GM12878 (cell line): ENCODE measurements at regions not wholly inside any gene's neighbourhood (a gene's known extent, or its start where the extent isn't known, plus 50 kb on each side); places are given as distances from the start of the nearest gene placed in this dataset.

Experiments
- ATAC-seq: fragments of 200-7000 bp; cut with Tn5 transposase; 3 replicates; pipeline ENCODE4 v1.9.1; 2020; ENCODE audit warnings: mild to moderate bottlenecking, moderate library complexity
- BruUV-seq: library from RNA; stranded (reverse); fragments of 400-500 nt; replicated peaks from 2 replicates; lab custom pipeline; 2021; lab: Mats Ljungman, UMichigan
- CTCF ChIA-PET: fragments of 300-600 bp; sonication (Branson Sonifier 250); formaldehyde crosslinking; extraction: SDS; loops from one replicate; lab custom pipeline; 2021; ENCODE audit warnings: inconsistent platforms; lab: Yijun Ruan, JAX
- POLR2A ChIA-PET: fragments of 350-600 bp; formaldehyde crosslinking; extraction: SDS; loops from one replicate; lab custom pipeline; 2021; ENCODE audit warnings: inconsistent platforms; lab: Charles Lee
- RAD21 ChIA-PET: fragments of 300-600 bp; sonication (Branson Sonifier 250); formaldehyde crosslinking; loops from one replicate; lab custom pipeline; 2023; ENCODE audit warnings: antibody characterized with exemption; ENCODE audit not compliant: unreplicated experiment; lab: Charles Lee
- SMC1A ChIA-PET: fragments of 300-600 bp; sonication (Branson Sonifier 250); formaldehyde crosslinking; loops from one replicate; lab custom pipeline; 2023; ENCODE audit not compliant: unreplicated experiment, uncharacterized antibody; lab: Charles Lee
- DNase-seq: peaks from one replicate; pipeline ENCODE4 v3.0.0-alpha.2; 2011; ENCODE audit warnings: low read depth, low spot score
- FAIRE-seq: peaks from 3 replicates; lab custom pipeline; 2011; peaks lifted over from hg19 to GRCh38; lab: Jason Lieb, UNC
- H2AFZ ChIP-seq: 2 replicates; pipeline ENCODE4 v1.6.0; 2011; ENCODE audit warnings: low read depth, low read length, control low read depth; ENCODE audit not compliant: control insufficient read depth
- H3K27ac ChIP-seq: 2 replicates; pipeline ENCODE4 v1.5.1; 2011; ENCODE audit warnings: control low read depth; ENCODE audit not compliant: control insufficient read depth, insufficient read depth
- H3K27me3 ChIP-seq, 2 experiments: replicated peaks in 1 of 2; 2 replicates each; pipeline versions ENCODE4 v1.6.0 to v1.6.1; 2011; ENCODE audit warnings: low read length in 1 of 2; ENCODE audit not compliant: control insufficient read depth in 2 of 2, insufficient read depth in 2 of 2
- H3K36me3 ChIP-seq, 2 experiments: 2 replicates each; pipeline ENCODE4 v1.5.1; 2011; ENCODE audit warnings: low read length in 1 of 2; ENCODE audit not compliant: control insufficient read depth in 2 of 2, insufficient read depth in 2 of 2
- H3K4me1 ChIP-seq: 2 replicates; pipeline ENCODE4 v1.6.1; 2011; ENCODE audit warnings: mild to moderate bottlenecking, low read length, moderate library complexity, mixed read lengths; ENCODE audit not compliant: control insufficient read depth, insufficient read depth
- H3K4me2 ChIP-seq: 2 replicates; pipeline ENCODE4 v1.6.0; 2011; ENCODE audit warnings: control low read depth; ENCODE audit not compliant: control insufficient read depth, insufficient read depth
- H3K4me3 ChIP-seq: fragments of 200-600 bp; sonication (generic); 2 replicates; pipeline ENCODE4 v1.5.1; 2016
- H3K79me2 ChIP-seq: 2 replicates; pipeline ENCODE4 v1.6.0; 2011; ENCODE audit warnings: low read length; ENCODE audit not compliant: control insufficient read depth, insufficient read depth
- H3K9ac ChIP-seq: 2 replicates; pipeline ENCODE4 v1.8.0; 2011; ENCODE audit warnings: low read length, control low read depth, mixed read lengths; ENCODE audit not compliant: control insufficient read depth, insufficient read depth
- H3K9me3 ChIP-seq: replicated peaks from 3 replicates; pipeline ENCODE4 v1.5.1; 2011; ENCODE audit warnings: mild to moderate bottlenecking, low read length; ENCODE audit not compliant: control insufficient read depth, insufficient read depth
- H4K20me1 ChIP-seq: 2 replicates; pipeline ENCODE4 v1.6.0; 2011; ENCODE audit not compliant: control insufficient read depth, insufficient read depth
- ATF3 ChIP-seq: IDR thresholded peaks from 2 replicates; pipeline ENCODE4 v1.6.1; 2011; ENCODE audit warnings: low read depth, mild to moderate bottlenecking, low read length, moderate library complexity, borderline replicate concordance; ENCODE audit errors: extremely low read depth
- BCL11A ChIP-seq: IDR thresholded peaks from 2 replicates; pipeline ENCODE4 v1.6.1; 2011; ENCODE audit warnings: low read depth, low read length
- CTCF ChIP-seq, 3 experiments: IDR thresholded peaks in 2 of 3; conservative IDR thresholded peaks in 1 of 3; 2 replicates each; pipeline ENCODE4 v1.5.1; 2011; ENCODE audit warnings: low read depth in 3 of 3, low read length in 3 of 3, mild to moderate bottlenecking in 3 of 3, control low read depth in 2 of 3, moderate library complexity in 2 of 3, inconsistent platforms in 1 of 3, mixed read lengths in 1 of 3; ENCODE audit not compliant: control insufficient read depth in 2 of 3, insufficient read depth in 1 of 3; ENCODE audit errors: extremely low read depth in 1 of 3
- ETV6 ChIP-seq, 2 experiments: fragments of 450-650 bp in 1 of 2; IDR thresholded peaks in 1 of 2; conservative IDR thresholded peaks in 1 of 2; 2 replicates each; pipeline ENCODE4 v1.6.1; 2014; ENCODE audit warnings: antibody characterized with exemption in 1 of 2, borderline replicate concordance in 1 of 2, low read depth in 1 of 2, mild to moderate bottlenecking in 1 of 2, moderate library complexity in 1 of 2
- IRF4 ChIP-seq: IDR thresholded peaks from 2 replicates; pipeline ENCODE4 v1.6.1; 2011; ENCODE audit warnings: low read depth, low read length
- POU2F2 ChIP-seq: IDR thresholded peaks from 3 replicates; pipeline ENCODE4 v1.6.1; 2011; ENCODE audit warnings: low read depth, mild to moderate bottlenecking, low read length, borderline replicate concordance
- RAD21 ChIP-seq: IDR thresholded peaks from 2 replicates; pipeline ENCODE4 v1.6.1; 2011; ENCODE audit warnings: mild to moderate bottlenecking, low read depth, low read length, moderate library complexity; ENCODE audit not compliant: insufficient read depth
- SMC3 ChIP-seq: IDR thresholded peaks from 2 replicates; pipeline ENCODE4 v1.6.1; 2011; ENCODE audit warnings: low read length, improper control_type of control experiment, borderline replicate concordance
- ZBTB40 ChIP-seq: fragments of 450-650 bp; IDR thresholded peaks from 2 replicates; pipeline ENCODE4 v1.6.1; 2016; ENCODE audit warnings: mild to moderate bottlenecking, moderate library complexity, borderline replicate concordance
- ZNF207 ChIP-seq: fragments of 450-650 bp; IDR thresholded peaks from 2 replicates; pipeline ENCODE4 v1.6.1; 2014; ENCODE audit warnings: antibody characterized with exemption, mild to moderate bottlenecking, borderline replicate concordance
- ZNF622 ChIP-seq: fragments of 450-650 bp; IDR thresholded peaks from 2 replicates; pipeline ENCODE4 v1.6.1; 2017; ENCODE audit warnings: mild to moderate bottlenecking, inconsistent platforms
- in situ Hi-C: fragments of 300-500 bp; cut with MboI; formaldehyde crosslinking; loops from 9 replicates; pipeline ENCODE4 v1.14.3; 2018; ENCODE audit warnings: mixed read lengths
- intact Hi-C: fragments of 100-400 bp; cut with micrococcal nuclease; formaldehyde crosslinking; loops from one replicate; pipeline ENCODE4 v1.14.2; 2022; ENCODE audit not compliant: unreplicated experiment

GRCh38 chr14:51155326-51155725, 60.4 kb upstream of the TRIM9 start (continued):
- TF ChIP-seq ZBTB40 (no peak), IRF4 (no peak), ETV6 (conservative IDR thresholded peaks at IDR 0.05 in 1 of 2, IDR thresholded peaks at IDR 0.05 in 1 of 2; ENCODE audit: borderline replicate concordance in 1 of 2, low read depth in 1 of 2) (no peak), ZNF622 (no peak)

- H3K27me3 ChIP-seq, result no peaks in the 10 kb centered on the region
- POLR2A ChIA-PET, result no interaction called here
- SMC1A ChIA-PET, result interaction anchor here (0.6 to 2.0 kb wide), 5 partner anchors 46 to 97 kb away, joined by 3 to 17 read pairs (median 4); no protein-coding TSS in a partner anchor
- CTCF ChIA-PET, result interaction anchor here (0.7 to 2.0 kb wide), 7 partner anchors 46 to 623 kb away, joined by 3 to 27 read pairs (median 4); partner anchors contain the start of gene TMX1
- H3K4me3 ChIP-seq, result no peak overlapping the region
- DNase-seq (no peak), ATAC-seq (peak; percentile 92), FAIRE-seq (peak; percentile 61)
- TF ChIP-seq CTCF (IDR thresholded peaks at IDR 0.05 in 2 of 3, conservative IDR thresholded peaks at IDR 0.05 in 1 of 3; ENCODE audit: control insufficient read depth in 2 of 3, extremely low read depth in 1 of 3, insufficient read depth in 1 of 3, low read depth in 3 of 3, low read length in 3 of 3) (peak; percentile 57 to 64 (median 63)), BCL11A (no peak), POU2F2 (no peak), SMC3 (peak; percentile 66; the same call in 1 of the 2 replicates), ZNF207 (no peak), ATF3 (no peak), RAD21 (peak; percentile 74)
- peaks cover 7% of the 10 kb centered on the region for H3K4me1 ChIP-seq
- RAD21 ChIA-PET, result interaction anchor here (1.0 kb wide), 2 partner anchors 46 to 61 kb away, joined by 7 to 14 read pairs; no protein-coding TSS in a partner anchor
- no peak overlapping the region for H3K27ac ChIP-seq
- H2AFZ ChIP-seq, result no peak overlapping the region
- in situ Hi-C loops (loop anchor here (10.0 kb wide), 1 partner anchor 618 kb away; no protein-coding TSS in a partner anchor), intact Hi-C loops (loop anchor here (1.0 to 5.0 kb wide), 3 partner anchors 46 to 620 kb away; no protein-coding TSS in a partner anchor)
- H3K79me2 ChIP-seq, result no peaks in the 10 kb centered on the region
- no TSS peak for BruUV-seq
- no peak overlapping the region for H3K4me2 ChIP-seq
- no peaks in the 10 kb centered on the region; the same call in 2 of the 3 replicates for H3K9me3 ChIP-seq
- no peaks in the 10 kb centered on the region for H4K20me1 ChIP-seq
- H3K9ac ChIP-seq, result no peak overlapping the region
- no peaks in the 10 kb centered on the region for H3K36me3 ChIP-seq
These were observed 62.1 kb upstream of the TRIM9 start for GRCh38 chr14:51157012-51157411.
